ENCODE measurements at regions not wholly inside any gene's neighbourhood (a gene's known extent, or its start where the extent isn't known, plus 50 kb on each side); places are given as distances from the start of the nearest gene placed in this dataset.

GRCh38 chr5:6814816-6815215 lies 101.6 kb downstream of the TENT4A start:
- H3K27me3 Mint-ChIP-seq (ENCODE audit: low read depth), result peaks cover 8% of the 10 kb centered on the region
- no peaks in the 10 kb centered on the region for H3K9me3 Mint-ChIP-seq (ENCODE audit: low read depth)
- no peak overlapping the region for H3K4me3 Mint-ChIP-seq (ENCODE audit: unreplicated experiment)
- no peak for DNase-seq (ENCODE audit: low spot score)
- TF ChIP-seq CTCF (IDR thresholded peaks at IDR 0.05), result no peak
- H3K36me3 Mint-ChIP-seq (ENCODE audit: low read depth), result no peaks in the 10 kb centered on the region
- no peaks in the 10 kb centered on the region for H3K4me1 Mint-ChIP-seq (ENCODE audit: low read depth)
- no peak overlapping the region for H3K27ac Mint-ChIP-seq (ENCODE audit: unreplicated experiment)

GRCh38 chr5:6818594-6819511 lies 105.6 kb downstream of the TENT4A start:
- TF ChIP-seq CTCF (IDR thresholded peaks at IDR 0.05), result peak; percentile 37
- Mint-ChIP-seq H3K9me3 (ENCODE audit: low read depth) (peaks cover 11% of the 10 kb centered on the region), H3K36me3 (ENCODE audit: low read depth) (peaks cover 4% of the 10 kb centered on the region), H3K4me1 (ENCODE audit: low read depth) (peaks cover 2% of the 10 kb centered on the region), H3K4me3 (ENCODE audit: unreplicated experiment) (no peak overlapping the region), H3K27ac (ENCODE audit: unreplicated experiment) (no peak overlapping the region), H3K27me3 (ENCODE audit: low read depth) (peaks cover 29% of the 10 kb centered on the region)
- no peak for DNase-seq (ENCODE audit: low spot score)

GRCh38 chr5:6819521-6819920 lies 106.3 kb downstream of the TENT4A start:
- peaks cover 4% of the 10 kb centered on the region for H3K36me3 Mint-ChIP-seq (ENCODE audit: low read depth)
- peaks cover 11% of the 10 kb centered on the region for H3K9me3 Mint-ChIP-seq (ENCODE audit: low read depth)
- H3K4me3 Mint-ChIP-seq (ENCODE audit: unreplicated experiment), result no peak overlapping the region
- no peak for TF ChIP-seq CTCF (IDR thresholded peaks at IDR 0.05)
- DNase-seq (ENCODE audit: low spot score), result no peak
- peaks cover 33% of the 10 kb centered on the region for H3K27me3 Mint-ChIP-seq (ENCODE audit: low read depth)
- peaks cover 2% of the 10 kb centered on the region for H3K4me1 Mint-ChIP-seq (ENCODE audit: low read depth)
- no peak overlapping the region for H3K27ac Mint-ChIP-seq (ENCODE audit: unreplicated experiment)

- peaks cover 2% of the 10 kb centered on the region for H3K4me1 Mint-ChIP-seq (ENCODE audit: low read depth)
- DNase-seq (ENCODE audit: low spot score), result no peak
- peaks cover 41% of the 10 kb centered on the region for H3K27me3 Mint-ChIP-seq (ENCODE audit: low read depth)
- peaks cover 4% of the 10 kb centered on the region for H3K36me3 Mint-ChIP-seq (ENCODE audit: low read depth)
- TF ChIP-seq CTCF (IDR thresholded peaks at IDR 0.05), result peak; percentile 78
- no peak overlapping the region for H3K4me3 Mint-ChIP-seq (ENCODE audit: unreplicated experiment)
- H3K9me3 Mint-ChIP-seq (ENCODE audit: low read depth), result peaks cover 11% of the 10 kb centered on the region
- H3K27ac Mint-ChIP-seq (ENCODE audit: unreplicated experiment), result no peak overlapping the region
Observed at GRCh38 chr5:6820851-6821479, 107.7 kb downstream of the TENT4A start.

GRCh38 chr5:6822068-6822467 lies 108.8 kb downstream of the TENT4A start:
- Mint-ChIP-seq H3K27me3 (ENCODE audit: low read depth) (peaks cover 49% of the 10 kb centered on the region), H3K27ac (ENCODE audit: unreplicated experiment) (no peak overlapping the region), H3K4me1 (ENCODE audit: low read depth) (peaks cover 2% of the 10 kb centered on the region), H3K36me3 (ENCODE audit: low read depth) (peaks cover 4% of the 10 kb centered on the region), H3K9me3 (ENCODE audit: low read depth) (peaks cover 11% of the 10 kb centered on the region), H3K4me3 (ENCODE audit: unreplicated experiment) (no peak overlapping the region)
- no peak for TF ChIP-seq CTCF (IDR thresholded peaks at IDR 0.05)
- DNase-seq (ENCODE audit: low spot score), result no peak
